H9 (cell line): ENCODE measurements at regions not wholly inside any gene's neighbourhood (a gene's known extent, or its start where the extent isn't known, plus 50 kb on each side); places are given as distances from the start of the nearest gene placed in this dataset.

Source experiments
- DNase-seq: peaks from one replicate; pipeline ENCODE4 v3.0.0-alpha.2; 2017
- H2AFZ ChIP-seq: one replicate; pipeline ENCODE4 v1.6.1; 2013; ENCODE audit warnings: mild to moderate bottlenecking, low read length, control low read depth, moderate library complexity
- H2AK5ac ChIP-seq: 2 replicates; pipeline ENCODE4 v1.6.1; 2013; ENCODE audit warnings: low read length, control low read depth, mixed read lengths; ENCODE audit not compliant: insufficient read length
- H2BK120ac ChIP-seq: one replicate; pipeline ENCODE4 v1.6.1; 2013; ENCODE audit warnings: low read depth, mild to moderate bottlenecking, low read length, control low read depth, inconsistent platforms; ENCODE audit not compliant: poor library complexity, severe bottlenecking
- H2BK12ac ChIP-seq: 2 replicates; pipeline ENCODE4 v1.6.1; 2013; ENCODE audit warnings: low read length, control low read depth, mixed read lengths, low read depth; ENCODE audit not compliant: insufficient read length
- H2BK15ac ChIP-seq: 2 replicates; pipeline ENCODE4 v1.6.1; 2013; ENCODE audit warnings: low read depth, low read length, control low read depth
- H2BK20ac ChIP-seq: one replicate; pipeline ENCODE4 v1.6.1; 2013; ENCODE audit warnings: low read depth, mild to moderate bottlenecking, low read length, control low read depth, inconsistent platforms; ENCODE audit not compliant: poor library complexity, severe bottlenecking
- H2BK5ac ChIP-seq: 2 replicates; pipeline ENCODE4 v1.6.1; 2013; ENCODE audit warnings: low read length, control low read depth, mixed read lengths; ENCODE audit not compliant: insufficient read length
- H3K14ac ChIP-seq: 2 replicates; pipeline ENCODE4 v1.6.1; 2013; ENCODE audit warnings: low read length, control low read depth; ENCODE audit not compliant: insufficient read depth
- H3K18ac ChIP-seq: 2 replicates; pipeline ENCODE4 v1.6.1; 2013; ENCODE audit warnings: low read depth, mild to moderate bottlenecking, mixed read lengths, low read length, control low read depth; ENCODE audit not compliant: insufficient read length
- H3K23ac ChIP-seq: 2 replicates; pipeline ENCODE4 v1.6.1; 2013; ENCODE audit warnings: low read length, control low read depth, mixed read lengths, low read depth; ENCODE audit not compliant: insufficient read length
- H3K23me2 ChIP-seq: 2 replicates; pipeline ENCODE4 v1.6.1; 2013; ENCODE audit warnings: low read depth, mild to moderate bottlenecking, mixed read lengths, low read length, control low read depth; ENCODE audit not compliant: insufficient read length, poor library complexity, severe bottlenecking
- H3K27ac ChIP-seq: 2 replicates; pipeline ENCODE4 v1.5.1; 2013; ENCODE audit warnings: low read length, control low read depth, mixed read lengths, low read depth; ENCODE audit not compliant: insufficient read length
- H3K27me3 ChIP-seq: 2 replicates; pipeline ENCODE4 v1.6.1; 2013; ENCODE audit warnings: low read length, control low read depth, inconsistent platforms; ENCODE audit not compliant: insufficient read depth
- H3K4ac ChIP-seq: 2 replicates; pipeline ENCODE4 v1.6.1; 2013; ENCODE audit warnings: low read depth, mild to moderate bottlenecking, control low read depth, inconsistent platforms, low read length, moderate library complexity
- H3K4me1 ChIP-seq: 2 replicates; pipeline ENCODE4 v1.6.1; 2013; ENCODE audit warnings: low read length, control low read depth, inconsistent platforms; ENCODE audit not compliant: insufficient read depth
- H3K4me2 ChIP-seq: 2 replicates; pipeline ENCODE4 v1.6.1; 2013; ENCODE audit warnings: low read length, control low read depth, mixed read lengths; ENCODE audit not compliant: insufficient read length, insufficient read depth
- H3K56ac ChIP-seq: 2 replicates; pipeline ENCODE4 v1.6.1; 2013; ENCODE audit warnings: low read depth, mild to moderate bottlenecking, mixed read lengths, low read length, control low read depth; ENCODE audit not compliant: insufficient read length
- H3K79me1 ChIP-seq: 2 replicates; pipeline ENCODE4 v1.6.1; 2013; ENCODE audit warnings: low read depth, mild to moderate bottlenecking, moderate library complexity, low read length, control low read depth, inconsistent platforms; ENCODE audit not compliant: insufficient read depth, poor library complexity, severe bottlenecking
- H3K79me2 ChIP-seq: 2 replicates; pipeline ENCODE4 v1.6.1; 2013; ENCODE audit warnings: low read length, control low read depth, inconsistent platforms; ENCODE audit not compliant: insufficient read depth
- H3K9ac ChIP-seq: 2 replicates; pipeline ENCODE4 v1.6.1; 2013; ENCODE audit warnings: low read length, control low read depth, mixed read lengths; ENCODE audit not compliant: insufficient read length; ENCODE audit errors: extremely low read depth
- H3K9me3 ChIP-seq: one replicate; pipeline ENCODE4 v1.6.1; 2013; ENCODE audit warnings: low read depth, low read length, inconsistent platforms; ENCODE audit not compliant: control insufficient read depth
- H3T11ph ChIP-seq: one replicate; pipeline ENCODE4 v1.6.1; 2013; ENCODE audit warnings: mild to moderate bottlenecking, low read length, control low read depth, inconsistent platforms
- H4K20me1 ChIP-seq: one replicate; pipeline ENCODE4 v1.6.1; 2013; ENCODE audit not compliant: control insufficient read depth, insufficient read length, insufficient read depth
- H4K5ac ChIP-seq: 2 replicates; pipeline ENCODE4 v1.6.1; 2013; ENCODE audit warnings: low read depth, mild to moderate bottlenecking, mixed read lengths, low read length, control low read depth; ENCODE audit not compliant: insufficient read length
- H4K8ac ChIP-seq: replicated peaks from 2 replicates; pipeline ENCODE4 v1.6.1; 2013; ENCODE audit warnings: low read length, control low read depth, mixed read lengths, low read depth; ENCODE audit not compliant: insufficient read length
- H4K91ac ChIP-seq: 2 replicates; pipeline ENCODE4 v1.6.1; 2013; ENCODE audit warnings: low read depth, mild to moderate bottlenecking, moderate library complexity, mixed read lengths, low read length, control low read depth; ENCODE audit not compliant: insufficient read length
- H3K27ac Mint-ChIP-seq, 3 experiments: 2 replicates in 2 of 3; 3 replicates in 1 of 3; pipeline ENCODE4 v1.8.0; 2020 to 2021; ENCODE audit warnings: mixed read lengths in 3 of 3, mild to moderate bottlenecking in 1 of 3, moderate library complexity in 1 of 3
- H3K27me3 Mint-ChIP-seq: 2 replicates; pipeline ENCODE4 v1.8.0; 2021; ENCODE audit warnings: low read depth, mild to moderate bottlenecking, moderate library complexity, mixed read lengths
- H3K36me3 Mint-ChIP-seq, 3 experiments: 2 replicates in 2 of 3; 3 replicates in 1 of 3; pipeline ENCODE4 v1.8.0; 2020 to 2021; ENCODE audit warnings: low read depth in 3 of 3, mixed read lengths in 3 of 3; ENCODE audit not compliant: insufficient read depth in 1 of 3
- H3K4me1 Mint-ChIP-seq, 2 experiments: 2 replicates each; pipeline ENCODE4 v1.8.0; 2020; ENCODE audit warnings: mixed read lengths in 2 of 2
- H3K4me3 Mint-ChIP-seq, 2 experiments: 2 replicates in 1 of 2; 3 replicates in 1 of 2; pipeline ENCODE4 v1.8.0; 2020 to 2021; ENCODE audit warnings: mild to moderate bottlenecking in 2 of 2, mixed read lengths in 2 of 2, moderate library complexity in 1 of 2
- H3K9me3 Mint-ChIP-seq, 2 experiments: 2 replicates in 1 of 2; 3 replicates in 1 of 2; pipeline ENCODE4 v1.8.0; 2020; ENCODE audit warnings: mild to moderate bottlenecking in 2 of 2, mixed read lengths in 2 of 2, moderate library complexity in 1 of 2
- WGBS: extraction: QIAGEN DNeasy Blood & Tissue Kit; methylation state at CpG from one replicate; pipeline ENCODE4 v1.1.7; 2013; ENCODE audit warnings: missing lambda C conversion rate, low lambda C conversion rate, mixed read lengths; ENCODE audit not compliant: insufficient read length; ENCODE audit errors: extremely low coverage; 5-methylcytosine and 5-hydroxymethylcytosine counted together
- TF ChIP-seq, protein P1 (sequence below): fragments of 200-600 bp; sonication (generic); conservative IDR thresholded peaks from 3 replicates; pipeline ENCODE4 v1.8.0; 2021; ENCODE audit warnings: antibody characterized with exemption, mild to moderate bottlenecking

DNA sequence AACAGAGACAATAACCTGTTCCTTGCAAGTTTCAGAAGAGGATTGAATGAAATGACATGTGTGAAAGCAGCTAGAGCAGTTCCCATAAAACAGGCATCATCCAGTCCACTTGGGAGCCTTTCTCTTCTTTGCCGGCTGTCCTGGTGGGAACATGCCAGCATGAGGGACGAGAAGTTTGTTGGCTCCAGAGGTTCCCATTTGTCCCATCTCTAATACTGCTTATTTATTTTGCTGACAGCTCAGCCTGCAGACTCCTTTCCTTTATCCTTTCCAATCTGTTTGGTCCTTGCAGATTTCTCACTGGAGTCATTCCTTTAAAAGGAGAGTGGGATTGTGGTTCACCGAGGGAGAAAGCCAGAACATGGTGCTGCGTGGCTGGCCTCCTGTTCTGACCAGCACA is 321.5 kb upstream of the CLINT1 start:
- Histone ChIP-seq H3K23me2 (no peaks in the 10 kb centered on the region), H2BK120ac (no peak overlapping the region), H2BK12ac (no peak overlapping the region), H3K9ac (no peak overlapping the region), H2AFZ (no peak overlapping the region), H3T11ph (no peak overlapping the region), H2BK5ac (no peak overlapping the region), H2BK20ac (no peak overlapping the region), H3K4ac (no peak overlapping the region), H3K79me2 (no peaks in the 10 kb centered on the region), H3K18ac (no peak overlapping the region), H2BK15ac (no peak overlapping the region), H3K14ac (no peak overlapping the region), H3K27ac (no peak overlapping the region), H2AK5ac (no peak overlapping the region), H3K56ac (no peak overlapping the region), H3K9me3 (no peaks in the 10 kb centered on the region), H4K8ac (no peak overlapping the region), H4K91ac (no peak overlapping the region), H3K79me1 (no peaks in the 10 kb centered on the region), H4K20me1 (no peaks in the 10 kb centered on the region), H3K4me1 (peaks cover 1% of the 10 kb centered on the region; the same call in 1 of the 2 replicates), H4K5ac (no peak overlapping the region), H3K27me3 (no peaks in the 10 kb centered on the region), H3K23ac (no peak overlapping the region), H3K4me2 (no peak overlapping the region)
- TF ChIP-seq, protein P1, sequence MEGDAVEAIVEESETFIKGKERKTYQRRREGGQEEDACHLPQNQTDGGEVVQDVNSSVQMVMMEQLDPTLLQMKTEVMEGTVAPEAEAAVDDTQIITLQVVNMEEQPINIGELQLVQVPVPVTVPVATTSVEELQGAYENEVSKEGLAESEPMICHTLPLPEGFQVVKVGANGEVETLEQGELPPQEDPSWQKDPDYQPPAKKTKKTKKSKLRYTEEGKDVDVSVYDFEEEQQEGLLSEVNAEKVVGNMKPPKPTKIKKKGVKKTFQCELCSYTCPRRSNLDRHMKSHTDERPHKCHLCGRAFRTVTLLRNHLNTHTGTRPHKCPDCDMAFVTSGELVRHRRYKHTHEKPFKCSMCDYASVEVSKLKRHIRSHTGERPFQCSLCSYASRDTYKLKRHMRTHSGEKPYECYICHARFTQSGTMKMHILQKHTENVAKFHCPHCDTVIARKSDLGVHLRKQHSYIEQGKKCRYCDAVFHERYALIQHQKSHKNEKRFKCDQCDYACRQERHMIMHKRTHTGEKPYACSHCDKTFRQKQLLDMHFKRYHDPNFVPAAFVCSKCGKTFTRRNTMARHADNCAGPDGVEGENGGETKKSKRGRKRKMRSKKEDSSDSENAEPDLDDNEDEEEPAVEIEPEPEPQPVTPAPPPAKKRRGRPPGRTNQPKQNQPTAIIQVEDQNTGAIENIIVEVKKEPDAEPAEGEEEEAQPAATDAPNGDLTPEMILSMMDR, result no peak
- Mint-ChIP-seq H3K9me3 (0 out of 5 replicates have a peak, but pooled peaks cover 0 to 2% of the 10 kb centered on the region in 2 experiments), H3K4me3 (no peak overlapping the region), H3K27me3 (peaks cover 3% of the 10 kb centered on the region), H3K4me1 (peaks cover 7 to 16% of the 10 kb centered on the region in 2 experiments), H3K36me3 (no peaks in the 10 kb centered on the region; a peak in 1 of 7 replicates), H3K27ac (no peak overlapping the region)
- whole genome bisulfite sequencing, result no CpG with 5 or more reads among the region's 4 CpGs
- no peak for DNase-seq
